Kidney glomerular epithelial cell (primary cell): ENCODE measurements at regions not wholly inside any gene's neighbourhood (a gene's known extent, or its start where the extent isn't known, plus 50 kb on each side); places are given as distances from the start of the nearest gene placed in this dataset.
A peak's percentile ranks its signal among the peaks of the same experiment; 100 is the strongest.

Experiments
- DNase-seq: peaks from one replicate; lab custom pipeline; 2025; lab: John Stamatoyannopoulos, UW

DNA sequence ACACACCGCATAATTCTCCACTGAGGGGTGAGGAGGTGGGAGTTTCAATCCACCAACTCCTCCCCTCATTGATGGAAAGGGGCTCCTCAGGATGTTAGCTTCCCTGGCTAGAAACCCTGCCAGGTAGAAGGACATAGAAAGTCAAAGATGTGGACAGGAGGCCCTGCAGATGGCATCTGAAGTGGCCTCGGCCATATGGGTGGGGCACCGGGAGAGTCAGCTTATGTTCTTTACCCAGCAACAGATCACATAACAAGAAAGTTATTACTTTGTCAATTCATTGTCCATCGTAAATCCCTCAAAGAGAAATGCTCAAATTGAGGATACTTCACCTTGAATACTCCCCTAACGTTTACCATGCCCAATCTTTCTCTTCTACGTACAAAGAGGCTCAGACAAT, 97.3 kb upstream of the ARHGEF3 start:
- no peak for DNase-seq

- DNase-seq: no peak
Measured at GRCh38 chr3:56896357-56896756, 94.6 kb upstream of the ARHGEF3 start.

DNA sequence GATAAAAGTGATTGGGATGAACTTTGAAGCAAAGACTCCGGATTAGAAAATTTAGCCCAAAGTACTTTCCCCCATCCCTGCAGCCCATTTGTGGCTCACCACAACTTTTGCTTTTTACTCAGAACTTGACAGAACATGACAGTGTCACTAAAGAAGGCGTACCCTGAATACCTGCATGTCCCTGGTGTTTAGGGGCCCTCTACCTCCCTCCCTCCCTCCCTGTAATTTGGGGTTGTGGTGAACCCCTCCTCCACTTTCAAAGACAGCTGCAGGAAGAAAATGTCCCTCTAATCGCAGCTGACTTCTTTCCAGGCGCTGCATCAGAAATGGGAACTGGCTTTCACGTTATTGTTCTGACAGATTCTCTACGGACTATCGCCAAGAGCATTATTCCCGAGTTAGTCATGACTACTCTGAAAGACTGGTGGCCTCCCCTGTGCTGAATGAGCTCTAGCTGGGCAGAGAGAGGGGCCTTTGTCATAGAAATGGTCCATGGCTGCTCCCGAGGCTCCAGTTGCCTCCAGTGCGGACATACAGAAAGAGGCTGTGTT, 93.2 kb upstream of the ARHGEF3 start:
- DNase-seq: no peak

GRCh38 chr3:56890448-56891091, 88.8 kb upstream of the ARHGEF3 start:
- no peak for DNase-seq

DNA sequence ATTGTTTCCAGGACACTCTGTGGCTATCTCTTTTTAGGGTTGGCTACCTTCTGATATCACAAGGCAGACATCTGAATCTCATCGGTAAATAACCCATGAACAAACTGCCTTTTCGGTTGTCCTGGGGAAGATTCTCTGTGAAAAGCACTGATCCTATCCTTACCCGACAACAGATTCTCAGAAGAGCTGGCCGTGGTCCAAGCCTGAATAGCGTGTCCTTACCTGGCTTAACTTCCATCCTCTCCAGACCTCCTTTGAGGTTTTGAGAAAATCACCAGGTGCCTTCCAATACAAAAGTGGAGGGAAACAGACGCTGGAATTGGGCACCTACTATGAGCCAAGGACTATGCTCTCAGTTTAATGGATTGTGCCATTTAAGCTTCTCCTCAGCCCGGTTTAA, 87.4 kb upstream of the ARHGEF3 start:
- no peak for DNase-seq

DNA sequence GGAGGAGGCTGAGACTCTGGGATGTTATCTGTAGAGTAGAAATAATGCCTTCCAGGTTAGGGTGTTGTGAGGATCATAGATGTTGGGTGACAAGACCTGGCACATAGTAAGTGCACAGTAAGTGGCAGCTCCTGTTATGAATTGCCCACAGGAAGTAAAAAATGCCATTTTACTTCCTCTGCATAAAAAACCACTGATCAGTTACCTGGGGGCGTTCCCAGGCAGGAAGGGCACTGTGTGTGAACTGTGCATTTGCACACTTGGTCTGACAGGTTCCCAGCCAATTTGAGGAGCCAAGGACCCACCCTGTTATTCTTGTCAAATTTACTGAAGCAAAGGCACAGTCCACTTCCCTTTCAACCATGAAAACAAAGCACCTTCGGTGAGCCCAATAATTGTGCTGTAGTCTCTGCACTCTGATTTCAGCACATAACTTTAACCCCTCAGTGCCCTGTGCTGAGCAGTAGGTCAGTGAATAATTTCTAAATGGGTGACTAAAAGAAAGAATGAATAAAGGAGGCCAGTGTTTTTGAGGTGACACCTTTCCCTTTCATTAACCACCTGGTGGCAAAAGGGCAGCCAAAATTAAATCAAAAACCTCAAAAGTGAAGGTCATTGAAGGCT, 85.8 kb upstream of the ARHGEF3 start:
- DNase-seq: no peak

- DNase-seq: no peak
Measured at GRCh38 chr3:56886314-56886713, 84.6 kb upstream of the ARHGEF3 start.

GRCh38 chr3:56885879-56886278, 84.1 kb upstream of the ARHGEF3 start:
- no peak for DNase-seq

GRCh38 chr3:56885453-56885852, 83.7 kb upstream of the ARHGEF3 start:
- no peak for DNase-seq

DNA sequence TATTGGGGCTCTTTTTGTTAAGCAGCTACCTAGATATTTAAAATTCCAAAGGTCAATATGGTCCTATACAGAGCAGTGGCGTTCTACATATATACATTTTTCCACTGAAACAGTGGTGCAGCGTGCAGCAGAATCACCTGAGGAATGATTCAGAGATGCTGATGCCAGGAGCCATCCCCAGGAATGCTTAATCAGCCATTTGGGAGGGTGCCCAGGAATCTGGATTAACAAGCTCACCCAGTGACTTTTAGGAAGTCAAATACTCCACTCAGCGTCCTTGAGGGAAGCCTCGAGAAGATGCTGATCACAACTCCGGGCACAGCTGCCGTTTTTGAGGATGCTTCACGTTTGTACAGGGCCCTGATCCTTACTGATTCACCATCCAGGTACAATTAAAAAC, 82.6 kb upstream of the ARHGEF3 start:
- no peak for DNase-seq

DNA sequence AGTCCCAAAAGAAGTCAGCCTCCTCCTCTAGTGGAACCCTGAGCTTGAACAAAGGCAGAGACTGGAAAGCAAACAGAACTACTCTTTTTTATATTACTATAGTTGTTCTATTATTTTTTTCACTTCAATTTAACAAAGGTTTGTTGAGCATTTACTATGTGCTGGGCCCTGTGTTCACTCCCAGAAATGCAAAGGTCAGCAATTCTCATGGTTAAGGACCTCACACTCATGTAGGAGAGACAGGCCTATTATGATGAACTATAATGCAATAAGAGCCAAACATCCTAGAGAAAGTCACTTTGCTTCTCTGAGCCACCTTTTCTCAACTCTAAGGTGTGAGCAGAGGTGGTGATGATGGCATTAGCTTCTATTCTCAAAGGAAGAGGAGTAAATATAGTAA, 82.1 kb upstream of the ARHGEF3 start:
- no peak for DNase-seq

DNA sequence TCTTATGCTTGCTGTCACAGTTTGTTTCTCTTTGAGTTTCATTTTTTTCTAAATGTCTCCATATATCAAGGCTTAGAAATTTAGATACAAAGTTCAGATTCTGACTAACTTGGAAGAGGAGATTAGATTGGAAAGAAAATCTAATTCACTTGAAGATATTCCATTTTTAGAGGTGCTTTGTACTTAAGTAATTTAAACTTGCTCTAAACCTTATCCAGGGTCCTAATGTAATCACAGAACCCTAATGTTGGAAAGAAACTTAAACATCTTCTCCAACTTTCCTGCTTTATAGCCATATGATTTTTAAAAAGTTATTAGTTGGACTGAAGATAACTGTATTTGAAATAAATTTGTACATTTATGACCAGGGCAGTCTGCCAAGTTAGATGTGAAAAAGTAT, 81.1 kb upstream of the ARHGEF3 start:
- no peak for DNase-seq

DNA sequence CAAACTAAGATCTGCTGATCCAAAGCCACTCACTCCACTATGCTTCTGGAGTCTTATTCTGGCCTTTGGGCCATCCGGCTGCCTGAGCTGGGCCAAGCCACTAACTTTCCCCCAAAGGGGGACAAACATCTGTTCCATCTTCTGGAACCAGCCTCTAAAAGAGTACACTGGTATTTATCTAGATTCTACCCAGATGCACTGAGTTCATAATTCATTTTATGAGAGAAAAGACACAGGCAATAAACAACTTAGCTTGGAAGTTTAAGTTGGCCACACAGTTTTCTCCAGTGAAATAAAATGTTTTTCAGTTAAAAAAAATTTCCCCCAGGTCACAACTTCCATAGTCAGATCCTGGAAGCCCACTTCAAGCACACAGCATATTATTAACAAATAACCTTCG, 80.1 kb upstream of the ARHGEF3 start:
- DNase-seq: no peak

- peak; percentile 25 for DNase-seq
Measured at GRCh38 chr3:56880720-56881575, 79.2 kb upstream of the ARHGEF3 start.

DNA sequence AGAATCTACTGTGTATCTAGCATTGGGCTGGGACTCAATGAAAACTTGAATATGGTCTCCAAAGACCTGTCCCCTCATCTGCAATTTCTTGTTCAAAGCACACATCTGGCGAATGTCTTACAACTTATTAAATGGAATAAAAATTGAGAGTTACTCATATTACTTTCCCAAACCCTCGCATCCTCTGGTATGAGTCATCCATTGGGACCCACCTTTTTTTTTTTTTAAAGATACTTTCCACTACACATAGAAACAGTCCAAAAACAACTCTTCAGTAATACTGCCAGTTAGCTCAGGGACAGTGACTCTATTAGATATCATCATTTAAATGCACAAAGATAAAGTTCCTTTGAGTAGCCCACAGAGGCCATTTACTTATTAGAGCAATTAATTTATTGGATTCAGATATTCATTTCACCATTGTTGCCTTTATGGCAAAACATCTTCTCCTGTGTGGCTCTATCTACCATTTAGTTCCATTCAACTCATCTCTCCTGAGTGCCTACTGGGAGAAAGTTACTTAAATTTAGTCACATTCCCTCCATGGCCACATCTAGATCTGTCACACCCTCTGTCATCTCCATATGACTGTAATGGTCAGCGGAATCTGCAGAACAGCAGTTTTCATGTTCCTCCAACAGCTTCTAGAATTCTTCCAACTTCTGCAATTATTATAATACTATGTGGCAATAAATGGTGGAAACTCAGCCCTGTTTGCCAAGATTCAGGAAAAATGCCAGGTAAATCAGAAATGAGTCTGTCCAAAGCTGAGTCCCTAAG, 77.9 kb upstream of the ARHGEF3 start:
- no peak for DNase-seq

DNA sequence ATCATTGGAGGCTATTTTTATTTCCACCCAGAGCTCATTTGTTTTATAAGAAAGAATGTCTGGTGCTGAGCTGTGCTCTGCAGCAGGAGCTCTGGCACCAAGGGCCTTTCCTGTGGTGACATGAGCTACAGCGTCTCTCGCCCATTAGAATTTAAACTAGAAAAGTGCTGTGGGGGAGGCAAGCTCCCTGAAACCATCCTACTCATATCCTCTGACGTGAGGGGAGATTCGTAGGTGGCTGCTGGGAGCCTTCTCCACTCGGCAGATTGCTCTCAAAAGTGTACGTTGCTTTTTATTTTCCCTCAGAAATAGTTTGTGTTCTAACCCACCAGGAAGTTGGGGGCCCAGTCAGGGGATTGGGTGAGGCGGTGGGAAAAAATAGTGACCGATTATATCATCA, 76.3 kb upstream of the ARHGEF3 start:
- DNase-seq: no peak

DNA sequence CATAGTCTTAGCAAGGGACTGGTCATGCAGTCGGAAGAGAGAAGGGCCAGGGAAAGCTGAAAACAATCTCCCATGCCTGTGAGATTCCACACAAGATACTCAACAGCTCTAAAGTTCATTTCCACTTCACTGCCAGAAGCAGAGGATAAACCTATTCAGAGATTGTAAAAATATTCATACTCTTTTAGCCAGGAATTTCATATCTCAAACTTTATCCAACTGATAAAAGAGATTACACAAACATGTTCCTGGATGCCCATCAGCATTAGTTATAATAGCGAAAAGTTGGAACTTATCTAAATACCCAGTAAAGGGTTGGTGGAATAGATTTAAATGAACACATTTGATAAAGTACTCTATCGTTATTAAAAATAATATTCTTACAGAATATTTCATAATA, 75.2 kb upstream of the ARHGEF3 start:
- no peak for DNase-seq

DNA sequence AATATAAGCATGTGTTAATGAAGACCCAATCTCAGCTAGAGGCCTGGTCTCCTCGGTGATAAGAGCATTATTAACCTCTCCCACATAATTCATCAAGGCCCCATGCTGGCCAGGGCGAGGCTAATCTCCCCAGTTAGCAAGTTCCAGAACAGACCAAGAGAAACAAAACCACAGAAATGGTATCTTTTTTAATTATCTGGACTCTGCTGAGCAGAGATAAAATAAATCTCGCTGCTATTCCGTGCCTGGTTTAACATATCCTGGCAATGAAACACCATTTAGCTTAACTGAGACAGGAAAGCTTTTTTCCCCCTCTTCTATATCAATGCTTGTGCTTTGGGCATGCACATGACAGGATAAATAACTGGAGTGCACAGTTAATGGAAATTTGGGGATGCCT, 72.5 kb upstream of the ARHGEF3 start:
- no peak for DNase-seq

DNA sequence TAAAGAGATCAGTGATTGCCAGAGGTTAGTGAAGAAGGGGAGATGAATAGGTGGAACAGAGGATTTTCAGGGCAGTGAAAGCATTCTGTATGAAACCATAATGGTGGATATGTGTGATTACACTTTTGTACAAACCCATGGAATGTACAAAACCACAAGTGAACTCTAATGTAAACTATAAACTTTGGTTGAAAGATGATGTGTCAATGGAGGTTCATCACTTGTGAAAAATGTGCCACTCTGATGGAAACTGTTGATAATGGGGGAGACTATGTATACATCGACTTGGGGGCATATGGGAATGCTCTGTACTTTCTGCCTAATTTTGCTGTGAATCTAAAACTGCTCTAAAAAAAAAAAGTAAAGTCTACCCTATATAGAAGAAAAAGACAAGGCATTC, 68.7 kb upstream of the ARHGEF3 start:
- no peak for DNase-seq

DNA sequence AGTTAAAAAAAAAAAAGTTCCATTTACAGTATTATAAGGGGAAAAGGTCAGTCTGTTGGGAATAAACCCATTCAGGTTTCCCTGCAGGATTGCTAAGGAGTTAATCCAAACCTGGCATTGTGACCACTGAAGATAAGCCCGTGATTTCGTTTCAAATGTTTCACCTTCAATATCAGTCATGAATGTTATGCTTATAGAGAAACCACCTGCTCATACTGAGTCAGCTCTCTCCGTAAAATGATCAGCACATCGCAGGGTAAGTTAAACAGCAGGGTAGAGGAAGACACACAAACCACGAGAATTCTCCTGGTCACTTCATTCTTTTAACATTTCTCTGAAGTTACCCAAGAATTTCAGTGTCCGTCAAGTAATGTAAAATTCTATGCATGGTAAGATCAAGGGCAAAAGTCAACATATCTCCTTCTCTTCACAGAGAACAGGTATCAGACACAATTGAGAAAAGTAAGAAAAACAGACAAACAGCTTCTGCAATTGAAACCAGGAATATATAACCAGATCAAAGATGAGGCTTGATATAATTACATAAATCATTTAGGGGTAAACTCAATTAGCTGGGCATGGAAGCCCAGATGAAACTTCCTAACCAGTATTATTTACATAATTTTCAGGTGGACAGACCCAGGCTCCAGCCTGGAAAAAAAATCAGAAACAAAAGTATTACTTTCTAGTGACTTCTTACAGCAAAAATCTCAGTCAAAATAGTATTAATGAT, 67.6 kb upstream of the ARHGEF3 start:
- DNase-seq: peak; percentile 18

GRCh38 chr3:56868706-56869105, 67.0 kb upstream of the ARHGEF3 start:
- DNase-seq: no peak

DNA sequence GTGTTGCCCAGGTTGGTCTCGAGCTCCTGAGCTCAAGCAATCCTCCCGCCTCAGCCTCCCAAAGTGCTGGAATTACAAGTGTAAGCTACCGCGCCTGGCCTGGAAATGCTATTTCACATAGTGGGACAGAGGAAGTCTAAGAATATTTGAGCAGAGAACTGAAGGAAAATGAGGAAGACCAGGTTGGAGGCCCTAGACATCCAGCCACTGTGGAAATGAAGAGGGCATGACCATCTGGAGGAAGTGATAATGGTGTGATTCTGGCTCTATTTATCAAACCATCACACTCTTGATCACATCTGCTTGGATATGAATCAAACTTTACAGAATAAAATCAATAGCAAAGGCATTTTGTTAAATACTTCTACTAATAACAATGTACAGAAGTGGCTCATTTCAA, 65.9 kb upstream of the ARHGEF3 start:
- no peak for DNase-seq
